GM18861 (cell line): ENCODE measurements at regions not wholly inside any gene's neighbourhood (a gene's known extent, or its start where the extent isn't known, plus 50 kb on each side); places are given as distances from the start of the nearest gene placed in this dataset.

Source experiments
- ATAC-seq: cut with Tn5 transposase; IDR thresholded peaks from one replicate; pipeline ENCODE4 v1.9.1; 2021; ENCODE audit not compliant: unreplicated experiment

- no peak for ATAC-seq
These were observed 54.6 kb upstream of the PAX6 start for GRCh38 chr11:31865606-31866300.

GRCh38 chr11:31863170-31863832, 52.2 kb upstream of the PAX6 start:
- no peak for ATAC-seq

DNA sequence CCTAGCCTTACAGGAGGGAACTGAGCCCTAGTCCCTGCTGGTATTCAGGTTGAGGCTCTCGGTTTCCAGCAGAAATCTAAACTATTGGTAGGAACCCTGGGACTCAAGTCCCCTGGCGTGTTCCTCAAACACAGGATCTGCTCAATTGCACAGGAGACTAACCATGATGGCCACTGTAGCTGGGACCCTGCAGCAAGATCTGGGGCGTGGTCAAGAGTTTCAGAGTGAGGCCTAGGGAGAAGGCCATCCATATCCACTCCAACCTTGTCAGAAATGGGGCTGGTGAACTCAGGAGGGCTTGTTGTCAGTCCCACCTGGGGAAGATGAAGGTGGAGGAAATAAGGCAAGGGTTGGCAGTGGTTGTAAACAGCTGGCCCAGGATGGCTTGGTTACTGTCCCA, 49.9 kb upstream of the PAX6 start:
- no peak for ATAC-seq
